SU-DHL-6 (cell line): ENCODE measurements at regions not wholly inside any gene's neighbourhood (a gene's known extent, or its start where the extent isn't known, plus 50 kb on each side); places are given as distances from the start of the nearest gene placed in this dataset.

Experiments used
- EZH2phosphoT487 ChIP-seq: fragments of 200-600 bp; sonication (generic), shearing (Covaris generic); conservative IDR thresholded peaks from 2 replicates; pipeline ENCODE4 v1.6.1; 2018; ENCODE audit warnings: mild to moderate bottlenecking, antibody characterized with exemption, low read length, moderate library complexity, mixed read lengths
- TF ChIP-seq, protein P1 (sequence below): fragments of 200-600 bp; sonication (generic); IDR thresholded peaks from one replicate; pipeline ENCODE4 v1.5.1; 2017; ENCODE audit warnings: antibody characterized with exemption, mild to moderate bottlenecking, low read length, moderate library complexity; ENCODE audit not compliant: insufficient read depth, poor library complexity, severe bottlenecking

DNA sequence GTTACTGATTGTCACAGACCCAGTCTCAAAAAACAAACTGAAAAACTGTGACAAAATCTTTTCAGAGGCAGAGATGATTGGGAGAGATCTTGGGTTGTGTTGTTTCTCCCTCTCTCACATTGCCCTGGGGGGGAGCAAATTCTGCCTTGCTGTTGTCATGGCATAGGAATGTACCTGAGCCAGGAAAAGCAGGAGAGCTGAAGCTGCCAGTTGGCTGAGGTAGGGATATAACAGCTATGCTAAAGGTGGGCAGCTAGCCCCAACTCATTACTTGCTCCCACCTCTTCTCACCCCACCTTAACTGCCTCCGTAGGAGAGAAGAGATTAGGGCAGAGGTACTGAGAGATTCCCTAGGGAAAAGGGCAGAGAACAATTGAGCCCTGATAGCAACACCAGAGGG lies 299.3 kb downstream of the OSR1 start:
- TF ChIP-seq, protein P1, sequence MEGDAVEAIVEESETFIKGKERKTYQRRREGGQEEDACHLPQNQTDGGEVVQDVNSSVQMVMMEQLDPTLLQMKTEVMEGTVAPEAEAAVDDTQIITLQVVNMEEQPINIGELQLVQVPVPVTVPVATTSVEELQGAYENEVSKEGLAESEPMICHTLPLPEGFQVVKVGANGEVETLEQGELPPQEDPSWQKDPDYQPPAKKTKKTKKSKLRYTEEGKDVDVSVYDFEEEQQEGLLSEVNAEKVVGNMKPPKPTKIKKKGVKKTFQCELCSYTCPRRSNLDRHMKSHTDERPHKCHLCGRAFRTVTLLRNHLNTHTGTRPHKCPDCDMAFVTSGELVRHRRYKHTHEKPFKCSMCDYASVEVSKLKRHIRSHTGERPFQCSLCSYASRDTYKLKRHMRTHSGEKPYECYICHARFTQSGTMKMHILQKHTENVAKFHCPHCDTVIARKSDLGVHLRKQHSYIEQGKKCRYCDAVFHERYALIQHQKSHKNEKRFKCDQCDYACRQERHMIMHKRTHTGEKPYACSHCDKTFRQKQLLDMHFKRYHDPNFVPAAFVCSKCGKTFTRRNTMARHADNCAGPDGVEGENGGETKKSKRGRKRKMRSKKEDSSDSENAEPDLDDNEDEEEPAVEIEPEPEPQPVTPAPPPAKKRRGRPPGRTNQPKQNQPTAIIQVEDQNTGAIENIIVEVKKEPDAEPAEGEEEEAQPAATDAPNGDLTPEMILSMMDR = no peak
- TF ChIP-seq EZH2phosphoT487 = no peak
